ENCODE measurements at regions not wholly inside any gene's neighbourhood (a gene's known extent, or its start where the extent isn't known, plus 50 kb on each side); places are given as distances from the start of the nearest gene placed in this dataset.

DNA sequence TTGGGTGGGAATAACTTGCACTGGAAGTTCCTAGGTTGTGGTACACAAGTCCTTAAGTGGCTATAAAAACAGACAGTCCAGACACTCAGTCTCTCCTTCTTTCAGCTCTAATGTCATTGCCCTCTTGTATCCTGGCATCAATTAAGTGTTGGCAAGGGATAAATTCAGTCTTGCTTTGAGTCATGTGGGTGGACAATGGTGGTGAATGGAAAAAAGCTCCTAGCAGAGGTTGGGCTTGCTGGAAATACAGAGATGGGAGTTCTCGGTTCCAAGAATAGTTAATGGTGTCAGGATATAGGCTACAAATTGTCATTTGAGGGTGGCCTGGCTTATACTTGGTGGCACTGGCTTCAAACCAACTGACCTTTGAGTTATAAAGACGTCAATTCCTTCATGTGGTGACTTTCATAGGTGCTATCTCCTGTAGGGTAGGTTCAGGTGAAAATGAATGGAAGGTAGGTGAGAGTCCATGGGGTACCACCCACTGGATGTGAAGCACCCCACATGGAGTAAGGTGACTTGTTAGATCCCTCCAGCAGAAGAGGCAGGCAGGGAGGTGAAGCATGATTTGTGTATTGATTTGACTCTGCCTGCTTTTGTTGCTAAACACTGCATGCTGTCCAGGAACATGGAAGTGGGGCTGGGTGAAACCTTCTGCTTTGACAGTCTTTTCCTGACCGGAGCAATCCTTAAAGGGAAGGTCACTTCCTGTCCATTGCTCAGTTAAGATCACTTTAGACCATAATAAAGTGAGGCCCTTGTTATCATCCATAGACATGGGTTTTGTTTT, 102.0 kb downstream of the LACC1 start:
- H3K9me3 ChIP-seq, result no peaks in the 10 kb centered on the region
- DNase-seq, result no peak
- intact Hi-C loops (cut with DNase I), result no loop called here
- no peaks in the 10 kb centered on the region for H3K4me1 ChIP-seq
- ATAC-seq, result no peak
- no peaks in the 10 kb centered on the region for H3K27me3 ChIP-seq
- H3K27ac ChIP-seq, result no peak overlapping the region
- no peaks in the 10 kb centered on the region for H3K36me3 ChIP-seq
- H3K4me3 ChIP-seq, result no peak overlapping the region
- TF ChIP-seq, protein P1, sequence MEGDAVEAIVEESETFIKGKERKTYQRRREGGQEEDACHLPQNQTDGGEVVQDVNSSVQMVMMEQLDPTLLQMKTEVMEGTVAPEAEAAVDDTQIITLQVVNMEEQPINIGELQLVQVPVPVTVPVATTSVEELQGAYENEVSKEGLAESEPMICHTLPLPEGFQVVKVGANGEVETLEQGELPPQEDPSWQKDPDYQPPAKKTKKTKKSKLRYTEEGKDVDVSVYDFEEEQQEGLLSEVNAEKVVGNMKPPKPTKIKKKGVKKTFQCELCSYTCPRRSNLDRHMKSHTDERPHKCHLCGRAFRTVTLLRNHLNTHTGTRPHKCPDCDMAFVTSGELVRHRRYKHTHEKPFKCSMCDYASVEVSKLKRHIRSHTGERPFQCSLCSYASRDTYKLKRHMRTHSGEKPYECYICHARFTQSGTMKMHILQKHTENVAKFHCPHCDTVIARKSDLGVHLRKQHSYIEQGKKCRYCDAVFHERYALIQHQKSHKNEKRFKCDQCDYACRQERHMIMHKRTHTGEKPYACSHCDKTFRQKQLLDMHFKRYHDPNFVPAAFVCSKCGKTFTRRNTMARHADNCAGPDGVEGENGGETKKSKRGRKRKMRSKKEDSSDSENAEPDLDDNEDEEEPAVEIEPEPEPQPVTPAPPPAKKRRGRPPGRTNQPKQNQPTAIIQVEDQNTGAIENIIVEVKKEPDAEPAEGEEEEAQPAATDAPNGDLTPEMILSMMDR (IDR thresholded peaks at IDR 0.05), result no peak

DNA sequence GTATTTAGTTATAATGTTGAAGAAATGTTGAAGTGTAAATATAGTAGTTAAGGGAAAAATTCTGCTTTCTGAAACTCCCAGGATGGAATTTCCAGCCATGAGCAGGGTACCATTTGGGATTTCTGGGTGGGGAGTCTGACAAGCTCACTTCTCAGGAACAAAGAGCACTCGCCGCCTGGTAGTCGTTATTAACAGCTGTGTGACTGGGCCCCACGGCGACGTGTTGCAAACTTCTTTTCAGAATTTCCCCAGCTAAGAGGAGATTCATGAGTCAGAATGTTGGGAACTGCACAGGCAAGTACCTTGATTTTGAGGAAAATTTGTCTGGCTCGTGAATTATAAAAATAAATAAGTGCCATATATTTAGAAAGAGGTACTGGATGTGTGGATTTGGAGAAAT, 103.7 kb downstream of the LACC1 start:
- H3K27me3 ChIP-seq, result no peaks in the 10 kb centered on the region
- TF ChIP-seq, protein P1 (IDR thresholded peaks at IDR 0.05), result no peak
- DNase-seq (no peak), ATAC-seq (no peak)
- no peak overlapping the region for H3K27ac ChIP-seq
- H3K9me3 ChIP-seq, result no peaks in the 10 kb centered on the region
- no peaks in the 10 kb centered on the region for H3K36me3 ChIP-seq
- intact Hi-C loops (cut with DNase I), result no loop called here
- H3K4me3 ChIP-seq, result no peak overlapping the region
- H3K4me1 ChIP-seq, result no peaks in the 10 kb centered on the region

- no peaks in the 10 kb centered on the region for H3K9me3 ChIP-seq
- no peaks in the 10 kb centered on the region for H3K36me3 ChIP-seq
- TF ChIP-seq, protein P1 (IDR thresholded peaks at IDR 0.05), result no peak
- H3K4me3 ChIP-seq, result no peak overlapping the region
- intact Hi-C loops (cut with DNase I), result no loop called here
- no peak for DNase-seq
- ATAC-seq, result no peak
- no peaks in the 10 kb centered on the region for H3K27me3 ChIP-seq
- H3K4me1 ChIP-seq, result no peaks in the 10 kb centered on the region
- no peak overlapping the region for H3K27ac ChIP-seq
Observed at GRCh38 chr13:43984292-43984691, 104.6 kb downstream of the LACC1 start.

- no peak overlapping the region for H3K4me3 ChIP-seq
- H3K27ac ChIP-seq, result no peak overlapping the region
- no peaks in the 10 kb centered on the region for H3K9me3 ChIP-seq
- TF ChIP-seq, protein P1 (IDR thresholded peaks at IDR 0.05), result no peak
- no peaks in the 10 kb centered on the region for H3K36me3 ChIP-seq
- no peaks in the 10 kb centered on the region for H3K4me1 ChIP-seq
- no peaks in the 10 kb centered on the region for H3K27me3 ChIP-seq
- ATAC-seq (no peak), DNase-seq (no peak)
- intact Hi-C loops (cut with DNase I), result no loop called here
Observed at GRCh38 chr13:43985422-43986072, 105.8 kb downstream of the LACC1 start.

- no peak overlapping the region for H3K4me3 ChIP-seq
- no peaks in the 10 kb centered on the region for H3K4me1 ChIP-seq
- H3K27me3 ChIP-seq, result no peaks in the 10 kb centered on the region
- no peaks in the 10 kb centered on the region for H3K36me3 ChIP-seq
- TF ChIP-seq, protein P1 (IDR thresholded peaks at IDR 0.05), result no peak
- intact Hi-C loops (cut with DNase I), result no loop called here
- no peak overlapping the region for H3K27ac ChIP-seq
- ATAC-seq (no peak), DNase-seq (no peak)
- no peaks in the 10 kb centered on the region for H3K9me3 ChIP-seq
Observed at GRCh38 chr13:43986421-43986981, 106.8 kb downstream of the LACC1 start.

Data from upper lobe of right lung (tissue), 1 donor.